SKM-1 (cell line): ENCODE measurements at regions not wholly inside any gene's neighbourhood (a gene's known extent, or its start where the extent isn't known, plus 50 kb on each side); places are given as distances from the start of the nearest gene placed in this dataset.

Source experiments
- DNase-seq: peaks from one replicate; lab custom pipeline; 2025; ENCODE audit not compliant: unreplicated experiment; lab: John Stamatoyannopoulos, UW

DNA sequence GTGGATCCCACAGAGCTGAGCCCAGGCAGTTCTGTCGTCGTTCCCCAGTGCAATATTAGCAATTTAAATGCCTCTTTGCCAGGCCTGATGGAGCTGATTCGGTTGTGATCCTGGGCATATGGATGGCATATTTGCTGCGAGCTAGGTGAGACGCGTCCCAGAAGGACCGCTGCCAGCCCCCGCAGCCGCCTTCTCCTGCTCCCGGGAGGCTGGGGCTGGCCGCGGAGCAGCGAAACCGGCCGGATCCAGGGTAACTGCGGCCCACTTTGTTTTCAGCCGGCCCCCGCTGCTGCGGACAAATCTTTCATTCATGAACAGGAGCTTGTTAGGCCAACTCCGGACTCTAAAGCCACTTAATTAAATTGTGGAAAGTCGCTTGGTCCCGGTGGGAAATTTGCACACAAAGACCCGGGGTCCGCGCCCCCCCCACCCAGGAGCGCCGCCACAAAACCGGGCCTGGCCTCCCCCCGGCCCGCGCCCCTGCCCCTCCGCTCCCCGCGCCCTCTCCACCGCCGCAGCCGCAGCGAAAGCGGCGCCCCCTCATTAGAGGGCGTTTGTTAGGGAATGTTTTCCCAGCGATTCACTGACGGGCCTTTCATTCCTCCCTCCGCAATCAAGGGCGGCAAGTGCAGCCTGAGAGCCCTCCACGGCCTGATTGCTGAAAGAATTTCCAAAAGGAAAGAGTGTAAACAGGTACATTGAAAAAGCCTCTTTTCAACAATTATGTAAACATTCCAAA, 383.3 kb downstream of the RRAGC start:
- no peak for DNase-seq

DNA sequence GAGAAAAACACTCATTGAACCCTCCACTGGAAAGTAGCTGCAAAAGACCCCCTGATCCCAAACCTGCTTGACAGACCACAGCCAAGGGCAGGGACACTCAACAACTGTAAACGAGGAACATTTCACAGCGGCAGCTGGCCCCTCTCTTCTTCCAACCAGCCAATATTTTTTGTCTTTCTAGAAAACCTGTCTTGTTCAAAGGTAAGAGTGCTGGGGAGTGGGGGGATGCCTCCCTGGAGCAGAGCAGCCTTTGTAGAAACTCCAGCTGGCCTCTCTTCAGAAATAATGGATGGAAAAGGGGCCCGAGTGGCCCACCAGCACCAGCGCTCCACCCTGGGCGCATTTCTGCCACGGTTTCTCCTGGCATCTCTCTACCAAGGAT, 384.0 kb downstream of the RRAGC start:
- DNase-seq: no peak

DNA sequence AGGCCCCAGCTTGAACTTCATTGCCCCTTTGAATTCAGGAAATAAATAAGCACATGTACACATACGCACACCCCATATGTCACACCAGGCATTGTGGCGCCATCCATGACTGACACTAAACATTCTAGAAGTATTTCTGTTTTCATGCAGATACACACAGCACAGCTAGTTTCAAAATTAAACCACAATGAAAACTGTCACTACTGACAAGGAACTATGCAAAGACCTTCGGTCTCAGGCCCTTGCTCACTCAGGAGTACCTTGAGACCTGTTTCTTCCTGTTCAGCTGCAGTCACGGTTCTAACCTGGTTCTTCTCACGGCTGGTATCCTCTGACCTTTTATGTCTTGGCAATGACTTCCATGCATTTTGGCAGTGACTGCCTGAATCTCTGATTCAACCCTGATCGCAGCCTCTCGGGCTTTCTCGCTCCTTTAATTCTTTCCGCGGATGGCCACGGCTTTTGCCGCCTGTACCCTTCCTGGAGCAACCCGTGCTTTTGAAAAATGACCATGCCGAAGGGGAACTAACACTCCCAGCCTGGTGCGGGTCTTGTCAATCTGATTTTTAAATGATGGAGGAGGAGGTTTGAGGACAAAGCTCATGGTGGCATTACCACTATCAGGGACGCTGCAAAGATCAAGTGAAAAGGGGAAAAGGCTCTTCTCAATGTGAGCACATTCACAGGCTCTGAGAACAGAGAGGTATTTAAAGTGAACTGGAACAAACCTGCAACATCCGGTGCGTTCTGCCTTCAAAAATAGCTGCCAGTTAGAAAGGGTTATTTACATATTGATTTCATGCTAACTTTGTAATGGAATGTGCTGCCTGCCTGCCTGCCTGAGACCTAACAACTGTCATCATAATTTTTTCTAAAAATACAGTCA, 384.6 kb downstream of the RRAGC start:
- DNase-seq: no peak

DNA sequence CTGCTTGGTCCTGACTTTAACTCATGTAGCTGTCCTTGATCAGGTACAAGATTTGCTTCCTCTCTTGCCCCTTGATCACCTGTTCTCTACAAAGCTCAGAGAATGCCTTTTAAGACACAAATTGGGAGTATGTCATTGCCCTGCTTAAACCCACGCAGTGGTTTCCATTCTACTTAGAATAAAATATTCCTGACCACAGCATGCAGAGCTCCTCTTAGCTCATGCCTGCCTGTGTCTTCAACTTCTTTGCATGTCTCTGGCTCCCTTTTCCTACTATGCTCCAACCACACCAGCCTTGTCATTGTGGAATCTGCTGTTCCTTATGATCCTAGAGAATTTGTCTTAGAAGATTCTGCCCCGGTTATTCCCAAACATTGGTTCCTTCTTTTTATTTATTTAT, 393.1 kb downstream of the RRAGC start:
- no peak for DNase-seq

DNA sequence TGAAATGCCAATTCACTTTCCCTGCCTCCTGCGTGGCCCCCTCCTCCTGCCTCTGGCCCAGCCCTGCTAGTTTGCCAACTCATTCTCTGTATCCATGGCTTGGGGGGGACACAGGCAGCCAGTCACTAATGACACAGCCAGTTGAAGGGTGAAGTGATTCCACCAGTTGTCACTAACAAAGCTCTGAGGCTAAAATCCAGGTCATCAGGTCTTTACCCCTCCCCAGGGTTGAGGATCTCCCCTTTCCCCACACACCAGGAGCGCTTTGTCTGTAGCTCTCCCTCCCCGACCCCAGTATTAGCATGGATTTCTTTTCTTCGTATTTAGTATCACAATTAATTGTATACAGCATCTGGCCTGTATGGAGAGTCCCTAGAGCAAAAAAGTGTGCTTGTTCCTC, 394.1 kb downstream of the RRAGC start:
- DNase-seq: no peak

DNA sequence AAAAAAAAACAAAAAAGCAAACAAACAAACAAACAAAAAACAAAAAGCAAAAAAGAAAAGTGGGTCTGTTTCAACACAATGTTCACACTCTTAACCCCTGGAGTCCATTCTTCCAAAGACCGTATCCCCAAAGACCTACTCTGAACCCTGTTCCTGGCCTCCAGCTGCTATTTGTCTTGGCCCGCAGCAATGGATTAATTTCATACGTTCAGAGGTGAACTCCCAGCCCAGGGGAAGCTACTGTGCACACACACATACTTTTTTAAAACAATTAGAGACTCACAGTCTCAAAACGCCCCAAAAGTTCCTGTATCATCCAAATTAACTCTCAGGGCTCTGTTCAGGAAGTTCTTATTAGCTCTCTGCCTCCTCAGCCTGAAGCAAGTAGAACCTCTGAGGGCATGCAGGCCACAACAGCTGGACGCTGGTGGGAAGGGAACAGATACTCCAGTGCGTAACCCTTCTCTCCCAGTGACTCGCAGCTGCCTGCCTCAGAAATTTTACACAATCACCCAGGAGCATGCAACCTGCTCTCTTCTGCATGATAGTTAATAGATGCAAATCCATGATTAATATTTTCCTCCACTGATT, 395.4 kb downstream of the RRAGC start:
- DNase-seq: no peak

DNA sequence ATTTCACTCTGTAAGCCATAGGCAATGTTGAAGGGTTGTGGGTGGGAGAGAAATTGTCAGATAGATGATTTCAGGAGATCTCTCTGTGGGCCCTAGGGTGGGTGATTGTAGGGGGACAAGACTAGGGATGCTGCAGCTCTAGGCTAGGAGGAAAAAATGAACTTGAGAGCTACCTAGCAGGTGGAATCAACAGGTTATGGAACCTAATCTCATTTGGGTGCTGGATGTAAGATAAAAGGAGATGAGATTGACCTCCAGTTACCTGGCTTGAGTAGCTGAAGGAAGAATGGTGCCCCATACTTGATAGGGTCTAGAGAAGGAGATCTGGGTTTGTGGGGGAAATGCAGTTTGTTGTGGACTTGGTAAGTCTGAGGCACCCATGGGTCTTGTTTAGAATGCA, 396.5 kb downstream of the RRAGC start:
- no peak for DNase-seq

DNA sequence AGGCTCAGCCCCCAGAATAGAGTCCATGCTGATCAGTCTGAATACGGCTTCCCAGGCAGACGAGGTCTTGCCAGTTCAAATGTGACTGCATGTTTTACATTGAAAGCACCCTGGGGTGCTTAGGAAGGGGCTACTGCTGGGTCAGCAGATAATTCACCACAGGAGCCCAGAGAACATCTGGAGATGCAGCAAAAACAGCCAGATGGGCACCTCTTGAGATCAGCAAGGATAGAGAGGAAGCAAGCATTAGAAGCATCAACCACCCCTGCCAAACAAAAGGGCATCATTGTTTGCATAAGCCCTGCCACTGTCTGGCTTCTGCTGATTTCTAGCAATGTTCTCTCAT, 403.1 kb downstream of the RRAGC start:
- DNase-seq: no peak

DNA sequence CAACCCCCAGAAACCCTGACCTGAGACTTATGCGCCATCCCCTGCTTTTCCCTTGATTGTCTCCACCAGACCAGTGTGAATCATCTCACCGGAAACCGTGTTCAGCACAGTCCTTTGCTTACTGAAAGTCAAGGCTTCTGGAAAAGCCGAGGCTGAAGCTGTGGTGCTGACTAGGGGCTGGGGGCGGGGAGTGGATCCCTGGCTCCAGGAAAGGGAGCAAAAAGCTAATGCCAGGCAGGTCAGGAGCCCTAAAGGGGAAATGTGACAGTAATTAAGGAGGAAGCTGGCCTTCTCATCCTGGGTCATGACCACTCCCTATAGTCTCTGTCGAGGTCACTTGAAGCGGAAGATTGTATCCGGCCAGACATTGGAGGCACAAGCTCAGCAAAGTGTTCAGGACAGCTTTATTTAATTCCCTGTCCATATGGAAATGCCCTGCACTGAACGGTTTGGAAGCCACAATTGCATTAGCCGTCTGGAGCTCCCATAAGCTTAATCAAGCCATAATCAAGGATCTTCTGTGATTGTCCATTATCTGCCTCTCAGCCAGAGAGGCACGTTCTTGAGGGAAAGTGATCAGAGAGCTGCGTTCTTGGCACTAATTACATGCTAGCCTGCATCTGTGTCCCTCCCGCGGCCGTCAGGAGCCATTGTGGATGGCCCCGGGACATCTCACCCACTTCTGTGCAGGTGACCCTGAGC, 403.6 kb downstream of the RRAGC start:
- no peak for DNase-seq

DNA sequence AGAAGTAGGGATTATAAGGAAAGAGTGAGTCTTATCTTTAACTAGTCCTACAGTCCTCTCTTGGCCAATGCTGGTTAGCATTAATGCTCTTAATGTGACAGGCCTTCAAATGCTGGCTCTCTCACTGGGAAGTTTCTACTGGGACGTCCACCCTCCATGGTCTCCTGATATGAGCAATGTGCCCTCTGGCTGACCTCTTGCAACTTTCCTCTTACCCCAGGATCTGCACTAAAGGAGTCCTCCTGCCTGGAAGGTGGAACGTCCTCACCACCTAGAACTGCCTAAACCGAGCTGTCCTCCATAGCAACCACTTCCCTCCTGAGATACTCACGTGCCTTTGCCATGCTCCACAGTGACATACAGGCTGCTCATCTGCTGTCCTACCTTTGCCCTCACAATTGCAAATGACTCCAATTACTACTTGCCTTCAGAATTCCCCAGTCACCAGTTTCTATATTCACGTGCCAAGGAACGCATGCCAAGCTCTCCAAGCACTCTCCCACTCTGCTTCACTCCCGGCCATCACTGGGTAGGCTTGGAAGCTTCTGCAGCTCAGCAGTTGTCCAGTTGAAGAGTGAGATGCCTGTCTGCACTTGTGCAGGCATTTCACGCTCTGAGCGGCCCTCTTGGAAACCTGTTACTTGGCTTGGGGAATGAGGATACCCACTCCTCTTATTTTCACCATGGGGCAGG, 404.7 kb downstream of the RRAGC start:
- DNase-seq: no peak

DNA sequence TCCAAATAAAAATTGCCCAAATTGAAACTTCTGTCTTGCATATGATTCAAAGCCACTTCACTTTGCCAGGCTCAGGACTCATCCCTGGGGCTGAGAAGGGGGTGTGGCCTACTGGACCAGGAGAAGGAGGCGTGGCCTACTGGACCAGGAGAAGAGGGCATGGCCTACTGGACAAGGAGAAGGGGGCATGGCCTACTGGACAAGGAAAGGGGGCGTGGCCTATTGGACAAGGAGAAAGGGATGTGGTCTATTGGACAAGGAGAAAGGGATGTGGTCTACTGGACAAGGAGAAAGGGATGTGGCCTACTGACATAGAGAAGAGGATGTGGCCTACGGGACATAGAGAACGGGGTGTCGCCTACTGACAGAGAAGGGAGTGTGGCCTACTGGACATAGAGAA, 405.3 kb downstream of the RRAGC start:
- DNase-seq: no peak

DNA sequence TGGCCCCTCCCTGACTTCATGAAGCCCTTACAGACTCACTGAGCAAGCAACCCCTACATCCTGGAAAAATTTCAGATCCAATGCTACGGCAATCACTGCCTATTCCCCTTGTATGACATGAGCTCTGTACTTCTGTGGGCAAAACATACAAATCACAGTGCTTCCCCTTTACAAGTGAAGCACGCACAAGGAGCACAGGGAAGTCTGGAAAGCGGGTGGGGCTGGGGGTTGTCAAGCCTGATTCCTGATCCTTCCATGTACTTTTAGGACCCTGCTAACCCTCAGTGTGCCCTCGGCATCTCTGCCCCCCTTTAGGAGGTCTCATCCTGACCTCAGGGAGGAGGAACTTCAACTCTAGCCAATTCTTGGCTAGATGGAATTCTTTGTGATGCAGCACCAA, 405.7 kb upstream of the POU3F1 start:
- DNase-seq: no peak

DNA sequence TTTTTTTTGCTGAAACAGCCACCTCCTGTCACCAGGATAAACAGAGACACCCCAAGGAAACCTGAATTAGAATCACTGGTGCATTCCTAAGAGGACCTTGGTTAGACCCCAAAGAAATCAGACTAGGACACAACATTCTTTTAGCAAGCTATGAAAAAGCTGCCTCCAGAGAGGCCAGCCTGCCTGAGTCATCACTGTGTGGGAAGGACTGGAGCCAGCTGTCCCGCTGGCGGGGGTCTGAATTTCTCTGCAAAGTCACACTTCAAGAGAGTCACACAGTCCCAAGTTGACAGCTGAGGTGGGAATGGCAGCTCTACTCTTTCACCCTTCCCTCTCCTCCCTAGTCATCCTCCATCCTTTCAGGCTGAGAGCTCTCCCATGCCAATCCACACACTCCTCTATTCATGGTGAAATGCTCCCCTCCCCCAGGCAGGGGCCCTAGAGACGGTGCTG, 405.0 kb upstream of the POU3F1 start:
- DNase-seq: no peak

DNA sequence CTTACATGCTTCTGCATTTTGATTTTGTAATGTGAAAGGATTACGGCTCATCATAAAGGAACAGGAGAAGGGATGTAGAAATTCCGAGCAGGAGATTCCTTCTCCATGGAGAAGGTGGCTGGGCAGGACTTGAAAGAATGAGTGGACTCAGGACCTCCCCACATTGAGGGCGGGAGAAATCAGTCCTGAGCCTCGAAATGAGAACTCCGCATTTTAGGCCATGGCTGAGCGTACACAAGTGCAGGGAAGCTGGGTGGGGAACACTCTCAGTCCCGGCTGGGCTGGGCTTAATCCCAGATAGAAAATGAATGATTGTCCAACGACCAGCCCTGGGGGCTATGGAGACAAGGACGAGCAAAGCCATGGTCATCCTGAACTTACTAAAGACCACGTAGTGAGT, 402.3 kb upstream of the POU3F1 start:
- no peak for DNase-seq

DNA sequence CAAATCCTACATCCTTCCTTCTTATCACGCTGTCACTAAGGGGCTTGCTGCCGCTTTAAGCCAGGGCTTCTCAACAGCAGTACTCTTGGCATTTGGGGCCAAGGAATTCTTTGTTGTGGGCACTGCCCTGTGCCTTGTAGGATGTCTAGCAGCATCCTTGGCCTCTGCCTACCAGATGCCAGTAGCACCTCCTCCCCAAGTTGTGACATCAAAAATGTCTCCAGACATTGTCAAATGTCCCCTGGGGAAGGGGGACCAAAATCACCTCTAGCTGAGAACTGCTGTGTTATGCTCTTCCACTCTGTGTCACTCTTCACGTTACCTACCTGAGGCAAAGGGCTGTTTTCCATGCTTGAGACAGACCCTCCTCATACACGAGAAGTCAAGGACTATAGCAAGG, 400.3 kb upstream of the POU3F1 start:
- no peak for DNase-seq

DNA sequence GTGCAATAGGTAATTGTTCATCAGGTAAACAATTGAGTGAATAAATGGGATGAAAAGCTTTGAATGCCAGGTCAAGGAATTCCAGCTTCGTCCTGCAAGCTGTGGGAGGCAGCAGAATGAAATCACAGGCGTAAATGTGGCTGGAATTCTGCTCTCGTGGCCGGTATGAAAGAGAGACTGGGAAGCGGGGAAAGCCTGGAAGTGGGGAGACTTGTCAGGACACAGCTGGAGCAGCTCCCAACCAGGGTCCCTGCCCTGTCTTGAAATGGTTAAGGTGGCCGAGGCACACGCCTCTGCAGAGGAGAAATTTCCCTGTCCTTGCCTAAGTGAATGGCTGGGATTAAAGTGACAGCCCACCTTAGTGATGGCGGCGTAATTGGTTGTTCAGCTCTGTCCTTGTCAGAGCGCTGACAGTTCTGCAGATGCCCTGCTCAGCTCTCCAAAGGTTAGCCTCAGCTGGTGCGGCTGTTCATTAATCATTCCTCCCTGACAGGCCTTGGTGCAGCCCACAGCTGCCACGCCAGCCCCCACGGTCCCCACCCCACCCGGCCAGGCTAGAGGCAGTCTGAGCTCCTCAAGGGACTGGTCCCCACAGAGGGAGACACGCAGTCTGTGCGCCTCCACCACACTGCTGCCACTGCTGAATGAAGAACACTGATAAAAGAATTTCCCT, 398.3 kb upstream of the POU3F1 start:
- DNase-seq: no peak

DNA sequence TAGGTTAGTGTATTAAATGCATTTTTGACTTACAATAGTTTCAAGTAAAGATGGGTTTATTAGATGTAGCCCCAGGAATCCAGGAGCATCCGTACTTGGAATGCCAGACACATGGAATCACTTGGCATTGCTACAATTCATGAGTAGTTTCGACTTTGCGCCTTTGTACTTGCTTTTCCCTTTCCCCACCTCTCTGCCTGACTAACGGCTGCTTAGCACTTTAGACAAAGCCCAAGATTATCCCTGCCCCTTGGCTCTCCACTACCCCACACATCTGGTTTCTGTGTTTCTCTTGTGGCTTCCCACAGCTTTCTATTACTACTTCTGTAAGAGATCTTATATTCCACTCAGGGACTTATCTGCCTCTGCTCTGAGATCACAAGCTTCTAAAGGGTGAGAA, 397.7 kb upstream of the POU3F1 start:
- DNase-seq: no peak

DNA sequence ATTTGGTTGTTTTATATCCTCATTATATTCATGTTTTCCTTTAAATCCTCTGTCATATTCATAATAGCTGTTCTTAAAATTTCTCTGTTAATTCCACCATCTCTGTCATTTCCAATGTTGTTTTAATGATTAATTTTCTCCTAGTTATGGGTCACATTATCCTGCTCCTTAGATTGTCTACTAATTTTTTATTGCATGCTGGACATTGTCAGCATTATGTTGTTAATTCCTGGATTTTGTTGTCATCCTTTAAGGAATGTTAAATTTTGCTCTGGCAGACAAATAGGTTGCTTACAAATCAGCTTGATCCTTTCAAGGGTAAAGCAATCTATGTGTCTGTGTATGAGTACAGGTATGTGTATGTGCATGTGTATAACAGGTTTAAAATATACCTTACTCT, 393.8 kb upstream of the POU3F1 start:
- DNase-seq: no peak

DNA sequence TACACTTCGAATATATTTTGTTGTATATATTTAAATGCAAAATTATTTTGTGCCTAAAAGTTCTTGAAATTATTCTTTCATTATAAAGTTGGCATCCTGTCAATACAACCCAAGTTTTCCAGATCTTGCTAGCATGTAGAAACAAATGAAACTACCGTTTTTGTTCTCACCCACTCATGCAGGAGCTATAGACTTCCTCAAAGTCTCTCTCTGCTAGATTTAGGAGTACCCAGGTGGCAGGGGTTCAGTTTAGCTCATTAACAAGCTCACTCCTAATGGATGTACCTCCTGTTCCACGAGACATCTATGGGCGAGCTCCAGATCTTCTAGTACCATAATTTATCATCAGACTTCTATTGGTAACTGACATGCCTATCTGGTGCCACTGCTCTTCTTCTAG, 390.2 kb upstream of the POU3F1 start:
- no peak for DNase-seq

DNA sequence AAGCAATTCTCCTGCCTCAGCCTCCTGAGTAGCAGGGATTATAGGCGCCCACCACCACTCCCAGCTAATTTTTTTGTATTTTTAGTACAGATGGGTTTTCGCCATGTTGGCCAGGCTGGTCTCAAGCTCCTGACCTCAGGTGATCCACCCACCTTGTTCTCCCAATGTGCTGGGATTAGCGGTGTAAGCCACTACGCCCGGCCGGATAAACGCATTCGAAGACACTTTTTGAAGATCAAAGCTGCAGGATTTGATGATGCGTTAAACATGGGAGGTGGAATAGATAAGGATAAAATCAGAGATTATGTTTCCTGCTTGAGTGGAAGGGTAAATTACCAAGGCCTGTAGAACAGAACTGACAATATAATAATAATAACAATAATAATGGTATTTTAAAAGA, 389.4 kb upstream of the POU3F1 start:
- no peak for DNase-seq
